DOHH2 (cell line): ENCODE measurements at regions not wholly inside any gene's neighbourhood (a gene's known extent, or its start where the extent isn't known, plus 50 kb on each side); places are given as distances from the start of the nearest gene placed in this dataset.

Source experiments
- EZH2phosphoT487 ChIP-seq: fragments of 200-600 bp; sonication (generic); IDR thresholded peaks from 2 replicates; pipeline ENCODE4 v1.6.1; 2017; ENCODE audit warnings: borderline replicate concordance, mild to moderate bottlenecking, antibody characterized with exemption, low read length, moderate library complexity, mixed read lengths
- TF ChIP-seq, protein P1 (sequence below): fragments of 200-600 bp; sonication (generic); IDR thresholded peaks from one replicate; pipeline ENCODE4 v1.5.1; 2014; ENCODE audit warnings: antibody characterized with exemption, mild to moderate bottlenecking, low read depth, low read length; ENCODE audit not compliant: poor library complexity, severe bottlenecking

DNA sequence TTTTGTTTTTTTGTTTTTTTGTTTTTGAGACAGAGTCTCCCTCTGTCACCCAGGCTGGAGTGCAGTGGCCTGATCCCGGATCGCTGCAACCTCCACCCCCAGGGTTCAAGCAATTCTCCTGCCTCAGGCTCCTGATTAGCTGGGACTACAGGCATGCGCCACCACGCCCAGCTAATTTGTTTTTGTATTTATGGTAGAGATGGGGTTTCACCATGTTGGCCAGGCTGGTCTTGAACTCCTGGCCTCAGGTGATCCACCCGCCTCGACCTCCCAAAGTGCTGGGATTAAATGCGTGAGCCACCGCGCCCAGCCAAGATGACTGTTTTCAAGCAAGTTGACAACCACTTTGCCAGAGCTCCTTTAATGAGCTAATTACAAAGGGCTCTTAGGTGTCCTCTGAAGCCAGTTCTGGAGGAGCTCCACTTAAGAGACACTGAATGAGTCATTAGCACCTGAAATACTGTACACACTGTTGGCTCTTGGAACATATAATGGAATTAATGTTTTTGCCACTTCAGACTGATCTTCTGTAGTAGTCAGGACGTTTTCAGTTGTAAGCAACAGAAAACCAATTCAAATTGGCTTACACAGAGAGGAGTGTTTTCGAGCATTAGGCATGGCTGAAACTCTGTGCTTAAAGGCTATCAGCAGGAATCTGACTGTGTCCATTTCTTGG, 55.4 kb upstream of the MED13L start:
- TF ChIP-seq, protein P1, sequence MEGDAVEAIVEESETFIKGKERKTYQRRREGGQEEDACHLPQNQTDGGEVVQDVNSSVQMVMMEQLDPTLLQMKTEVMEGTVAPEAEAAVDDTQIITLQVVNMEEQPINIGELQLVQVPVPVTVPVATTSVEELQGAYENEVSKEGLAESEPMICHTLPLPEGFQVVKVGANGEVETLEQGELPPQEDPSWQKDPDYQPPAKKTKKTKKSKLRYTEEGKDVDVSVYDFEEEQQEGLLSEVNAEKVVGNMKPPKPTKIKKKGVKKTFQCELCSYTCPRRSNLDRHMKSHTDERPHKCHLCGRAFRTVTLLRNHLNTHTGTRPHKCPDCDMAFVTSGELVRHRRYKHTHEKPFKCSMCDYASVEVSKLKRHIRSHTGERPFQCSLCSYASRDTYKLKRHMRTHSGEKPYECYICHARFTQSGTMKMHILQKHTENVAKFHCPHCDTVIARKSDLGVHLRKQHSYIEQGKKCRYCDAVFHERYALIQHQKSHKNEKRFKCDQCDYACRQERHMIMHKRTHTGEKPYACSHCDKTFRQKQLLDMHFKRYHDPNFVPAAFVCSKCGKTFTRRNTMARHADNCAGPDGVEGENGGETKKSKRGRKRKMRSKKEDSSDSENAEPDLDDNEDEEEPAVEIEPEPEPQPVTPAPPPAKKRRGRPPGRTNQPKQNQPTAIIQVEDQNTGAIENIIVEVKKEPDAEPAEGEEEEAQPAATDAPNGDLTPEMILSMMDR = no peak
- no peak for TF ChIP-seq EZH2phosphoT487
